Heart left ventricle (tissue), 16 donors: ENCODE measurements at regions not wholly inside any gene's neighbourhood (a gene's known extent, or its start where the extent isn't known, plus 50 kb on each side); places are given as distances from the start of the nearest gene placed in this dataset.

Experiments
- ATAC-seq, 4 donors: fragments of 200-7000 bp; cut with Tn5 transposase; one replicate each; pipeline ENCODE4 v1.9.1; 2020 to 2022; ENCODE audit warnings: moderate library complexity in 4 of 4, mild to moderate bottlenecking in 3 of 4, moderate number of reproducible peaks in 1 of 4
- DNase-seq, 5 donors: peaks; one replicate each; pipeline ENCODE4 v3.0.0-alpha.2; 2020
- H3K27ac ChIP-seq, 12 donors: fragments of 200-600 bp; sonication (generic) in 4 of 12; one replicate each; pipeline versions ENCODE4 v1.5.0 to v1.8.0; 2016 to 2022; ENCODE audit warnings: mild to moderate bottlenecking in 2 of 12
- H3K27me3 ChIP-seq, 9 donors: fragments of 200-600 bp; sonication (generic) in 2 of 9; one replicate each; pipeline versions ENCODE4 v1.5.1 to v1.8.0; 2016 to 2022; ENCODE audit warnings: mild to moderate bottlenecking in 3 of 9
- H3K36me3 ChIP-seq, 9 donors: fragments of 200-600 bp; sonication (generic) in 2 of 9; one replicate each; pipeline versions ENCODE4 v1.5.0 to v1.8.0; 2018 to 2022; ENCODE audit warnings: mild to moderate bottlenecking in 2 of 9
- H3K4me1 ChIP-seq, 12 donors: fragments of 200-600 bp; sonication (generic) in 4 of 12; one replicate each; pipeline versions ENCODE4 v1.5.0 to v1.8.0; 2016 to 2022; ENCODE audit warnings: mild to moderate bottlenecking in 3 of 12
- H3K4me3 ChIP-seq, 12 donors: fragments of 200-600 bp; sonication (generic) in 4 of 12; one replicate each; pipeline versions ENCODE4 v1.5.0 to v1.8.0; 2017 to 2022; ENCODE audit warnings: mild to moderate bottlenecking in 9 of 12, moderate library complexity in 4 of 12
- H3K9me3 ChIP-seq, 12 donors: fragments of 200-600 bp; sonication (generic) in 4 of 12; one replicate each; pipeline versions ENCODE4 v1.5.0 to v1.8.0; 2016 to 2022; ENCODE audit warnings: mild to moderate bottlenecking in 1 of 12
- CTCF ChIP-seq, 12 donors: fragments of 200-600 bp; sonication (generic) in 4 of 12; IDR thresholded peaks; one replicate each; pipeline versions ENCODE4 v1.5.0 to v1.8.0; 2018 to 2022; ENCODE audit warnings: antibody characterized with exemption in 12 of 12, mild to moderate bottlenecking in 5 of 12
- POLR2A ChIP-seq, 2 donors: fragments of 450-650 bp; IDR thresholded peaks; one replicate each; pipeline ENCODE4 v1.6.1; 2017; ENCODE audit warnings: antibody characterized with exemption in 2 of 2, mild to moderate bottlenecking in 2 of 2, moderate library complexity in 2 of 2
- WGBS, 4 donors: extraction: QIAGEN DNeasy Blood & Tissue Kit in 2 of 4; methylation state at CpG; one replicate each; pipeline versions ENCODE4 v1.1.5 to v1.1.7; 2013 to 2018; 5-methylcytosine and 5-hydroxymethylcytosine counted together
- intact Hi-C, 10 donors: fragments of 100-400 bp; cut with DNase I; formaldehyde crosslinking; loops; one replicate each; pipeline versions ENCODE4 v1.11.1 to v1.14.2; 2022
- donor health status: ischemic (EF 13 %, LVEDD 7.1; RV severe dilation, severe dysfunction).
- donor health status: healthy with polysubstance abuse.
- donor health status: DM: no; HTN: yes; CAD: no.
- donor health status: DM: no; HTN: no; CAD: no.
- donor health status: ischemic (EF 25% LVEDD 6.9; RV normal size, moderate dysfunction).
- donor health status: ischemic (EF 25% LVEDD 5.7; RV mildly dilated, moderate dysfunction).
- donor health status: healthy.
- donor health status: DM: yes; HTN: yes; CAD: no.
- donor health status: ischemic (EF 35%, LVEDD 5.7; RV mildly dilated, moderate dysfunction).
- donor health status: nonischemic (EF 11% LVEDD 7.7; RV severe dilation, severe dysfunction).
- donor health status: DM: yes; HTN: yes; CAD: no.
- donor health status: PGD.
- donor health status: ischemic (EF 29% LVEDD 5.4; RV normal size, mild dysfunction).
- donor health status: nonischemic (EF 23%, LVEDD 6.1; RV moderate dilation, normal function).

- H3K9me3 ChIP-seq: no peaks in the 10 kb centered on the region
- peak overlapping the region in 2 of 12 donors; percentile 67 to 73 for H3K27ac ChIP-seq
- ATAC-seq (no peak), DNase-seq (no peak)
- H3K36me3 ChIP-seq: no peaks in the 10 kb centered on the region
- no peak for TF ChIP-seq POLR2A (IDR thresholded peaks at IDR 0.05)
- no peak for TF ChIP-seq CTCF (IDR thresholded peaks at IDR 0.05)
- intact Hi-C loops: no loop called here
- H3K4me3 ChIP-seq: no peak overlapping the region
- H3K27me3 ChIP-seq: no peaks in the 10 kb centered on the region
- peaks cover 0 to 38% (median 21%) of the 10 kb centered on the region in 12 donors for H3K4me1 ChIP-seq
- WGBS, 4 donors: 92 to 95% (median 93%) methylated on average over 4 of the region's 4 CpGs
Observed at GRCh38 chr13:44019651-44020050, 139.9 kb downstream of the LACC1 start.

- 51 to 69% (median 61%) methylated on average over 3 of the region's 3 CpGs for WGBS, 4 donors
- H3K27me3 ChIP-seq: no peaks in the 10 kb centered on the region
Observed at GRCh38 chr13:44021422-44021821, 141.7 kb downstream of the LACC1 start.

GRCh38 chr13:44022196-44022595 lies 142.5 kb downstream of the LACC1 start:
- no peak for DNase-seq
- intact Hi-C loops: no loop called here
- TF ChIP-seq POLR2A (IDR thresholded peaks at IDR 0.05) (no peak), CTCF (IDR thresholded peaks at IDR 0.05) (no peak)
- Histone ChIP-seq H3K27me3 (no peaks in the 10 kb centered on the region), H3K4me1 (peaks cover 0 to 23% (median 12%) of the 10 kb centered on the region in 12 donors), H3K9me3 (no peaks in the 10 kb centered on the region), H3K36me3 (no peaks in the 10 kb centered on the region), H3K27ac (no peak overlapping the region), H3K4me3 (no peak overlapping the region)
- 95 to 98% (median 96%) methylated on average over 2 of the region's 2 CpGs for WGBS, 4 donors
- no peak for ATAC-seq

More at GRCh38 chr13:44021422-44021821, 141.7 kb downstream of the LACC1 start:
- H3K9me3 ChIP-seq: no peaks in the 10 kb centered on the region
- no peak overlapping the region for H3K27ac ChIP-seq
- no peak for TF ChIP-seq CTCF (IDR thresholded peaks at IDR 0.05)
- TF ChIP-seq POLR2A (IDR thresholded peaks at IDR 0.05): no peak
- DNase-seq (no peak), ATAC-seq (no peak)
- intact Hi-C loops: no loop called here
- H3K36me3 ChIP-seq: no peaks in the 10 kb centered on the region
- H3K4me3 ChIP-seq: no peak overlapping the region
- peaks cover 0 to 23% (median 14%) of the 10 kb centered on the region in 12 donors for H3K4me1 ChIP-seq

- no peak for ATAC-seq
- intact Hi-C loops: no loop called here
Observed at GRCh38 chr13:44024167-44024845, 144.6 kb downstream of the LACC1 start.

More at GRCh38 chr13:44024167-44024845, 144.6 kb downstream of the LACC1 start:
- TF ChIP-seq POLR2A (IDR thresholded peaks at IDR 0.05) (no peak), CTCF (IDR thresholded peaks at IDR 0.05) (no peak)
- H3K27ac ChIP-seq: no peak overlapping the region
- H3K4me1 ChIP-seq: peaks cover 0 to 4% (median 0%) of the 10 kb centered on the region in 12 donors
- H3K36me3 ChIP-seq: no peaks in the 10 kb centered on the region
- DNase-seq: no peak
- H3K4me3 ChIP-seq: no peak overlapping the region
- H3K9me3 ChIP-seq: no peaks in the 10 kb centered on the region
- no peaks in the 10 kb centered on the region for H3K27me3 ChIP-seq
- WGBS, 4 donors: 91 to 96% (median 94%) methylated on average over 5 of the region's 5 CpGs
